ENCODE measurements at regions not wholly inside any gene's neighbourhood (a gene's known extent, or its start where the extent isn't known, plus 50 kb on each side); places are given as distances from the start of the nearest gene placed in this dataset.
"Not testable (repeated sequence)": the region's sequence is repeated elsewhere in the genome, so short reads cannot be mapped to it uniquely, and the experiment has no call there.

- peaks cover 17% of the 10 kb centered on the region; the same call in 1 of the 2 replicates for H3K27me3 ChIP-seq (ENCODE audit: control insufficient read depth, insufficient read depth, low read length)
- no peak overlapping the region for H3K9ac ChIP-seq (ENCODE audit: low read length)
- H3K27ac ChIP-seq (ENCODE audit: low read depth, low read length), result no peak overlapping the region
- no peaks in the 10 kb centered on the region for H3K36me3 ChIP-seq (ENCODE audit: control insufficient read depth, insufficient read depth, low read length)
- H3K4me3 ChIP-seq (ENCODE audit: low read depth, low read length), result no peak overlapping the region
- H3K4me1 ChIP-seq (ENCODE audit: control insufficient read depth, insufficient read depth, low read length), result no peaks in the 10 kb centered on the region
- H3K9me3 ChIP-seq (ENCODE audit: control insufficient read depth, insufficient read depth, low read depth, low read length), result peaks cover 57% of the 10 kb centered on the region
Measured at GRCh38 chr2:89848114-89848513, 1156.6 kb downstream of the RPIA start.

GRCh38 chr2:89848763-89849368 lies 1157.4 kb downstream of the RPIA start:
- Histone ChIP-seq H3K27me3 (ENCODE audit: control insufficient read depth, insufficient read depth, low read length) (peaks cover 17% of the 10 kb centered on the region; the same call in 1 of the 2 replicates), H3K27ac (ENCODE audit: low read depth, low read length) (no peak overlapping the region), H3K36me3 (ENCODE audit: control insufficient read depth, insufficient read depth, low read length) (no peaks in the 10 kb centered on the region), H3K9me3 (ENCODE audit: control insufficient read depth, insufficient read depth, low read depth, low read length) (peaks cover 56% of the 10 kb centered on the region), H3K4me1 (ENCODE audit: control insufficient read depth, insufficient read depth, low read length) (no peaks in the 10 kb centered on the region), H3K4me3 (ENCODE audit: low read depth, low read length) (no peak overlapping the region), H3K9ac (ENCODE audit: low read length) (no peak overlapping the region)

- Histone ChIP-seq H3K27me3 (ENCODE audit: control insufficient read depth, insufficient read depth, low read length) (peaks cover 17% of the 10 kb centered on the region; the same call in 1 of the 2 replicates), H3K27ac (ENCODE audit: low read depth, low read length) (no peak overlapping the region), H3K4me3 (ENCODE audit: low read depth, low read length) (no peak overlapping the region), H3K4me1 (ENCODE audit: control insufficient read depth, insufficient read depth, low read length) (no peaks in the 10 kb centered on the region), H3K9me3 (ENCODE audit: control insufficient read depth, insufficient read depth, low read depth, low read length) (peaks cover 47% of the 10 kb centered on the region; the same call in 1 of the 2 replicates), H3K36me3 (ENCODE audit: control insufficient read depth, insufficient read depth, low read length) (no peaks in the 10 kb centered on the region), H3K9ac (ENCODE audit: low read length) (no peak overlapping the region)
Measured at GRCh38 chr2:89849731-89850130, 1158.3 kb downstream of the RPIA start.

- Histone ChIP-seq H3K27me3 (ENCODE audit: control insufficient read depth, insufficient read depth, low read length) (peaks cover 17% of the 10 kb centered on the region; the same call in 1 of the 2 replicates), H3K9me3 (ENCODE audit: control insufficient read depth, insufficient read depth, low read depth, low read length) (peaks cover 41% of the 10 kb centered on the region; the same call in 1 of the 2 replicates), H3K9ac (ENCODE audit: low read length) (no peak overlapping the region), H3K4me3 (ENCODE audit: low read depth, low read length) (no peak overlapping the region), H3K27ac (ENCODE audit: low read depth, low read length) (no peak overlapping the region), H3K4me1 (ENCODE audit: control insufficient read depth, insufficient read depth, low read length) (no peaks in the 10 kb centered on the region), H3K36me3 (ENCODE audit: control insufficient read depth, insufficient read depth, low read length) (no peaks in the 10 kb centered on the region)
Measured at GRCh38 chr2:89850481-89850880, 1159.0 kb downstream of the RPIA start.

GRCh38 chr2:89850881-89851582 lies 1159.6 kb downstream of the RPIA start:
- Histone ChIP-seq H3K27me3 (ENCODE audit: control insufficient read depth, insufficient read depth, low read length) (peaks cover 17% of the 10 kb centered on the region; the same call in 1 of the 2 replicates), H3K9ac (ENCODE audit: low read length) (no peak overlapping the region), H3K4me1 (ENCODE audit: control insufficient read depth, insufficient read depth, low read length) (no peaks in the 10 kb centered on the region), H3K36me3 (ENCODE audit: control insufficient read depth, insufficient read depth, low read length) (no peaks in the 10 kb centered on the region), H3K27ac (ENCODE audit: low read depth, low read length) (no peak overlapping the region), H3K4me3 (ENCODE audit: low read depth, low read length) (no peak overlapping the region), H3K9me3 (ENCODE audit: control insufficient read depth, insufficient read depth, low read depth, low read length) (peaks cover 35% of the 10 kb centered on the region; the same call in 1 of the 2 replicates)

GRCh38 chr2:89851583-89851905 lies 1160.1 kb downstream of the RPIA start:
- H3K9ac ChIP-seq (ENCODE audit: low read length), result no peak overlapping the region
- peaks cover 35% of the 10 kb centered on the region; the same call in 1 of the 2 replicates for H3K9me3 ChIP-seq (ENCODE audit: control insufficient read depth, insufficient read depth, low read depth, low read length)
- H3K4me1 ChIP-seq (ENCODE audit: control insufficient read depth, insufficient read depth, low read length), result no peaks in the 10 kb centered on the region
- H3K27ac ChIP-seq (ENCODE audit: low read depth, low read length), result no peak overlapping the region
- no peak overlapping the region for H3K4me3 ChIP-seq (ENCODE audit: low read depth, low read length)
- H3K27me3 ChIP-seq (ENCODE audit: control insufficient read depth, insufficient read depth, low read length), result peaks cover 17% of the 10 kb centered on the region; the same call in 1 of the 2 replicates
- H3K36me3 ChIP-seq (ENCODE audit: control insufficient read depth, insufficient read depth, low read length), result no peaks in the 10 kb centered on the region

- H3K9ac ChIP-seq (ENCODE audit: low read length); H3K27ac ChIP-seq (ENCODE audit: low read depth, low read length); H3K36me3 ChIP-seq (ENCODE audit: control insufficient read depth, insufficient read depth, low read length); H3K4me1 ChIP-seq (ENCODE audit: control insufficient read depth, insufficient read depth, low read length); H3K4me3 ChIP-seq (ENCODE audit: low read depth, low read length): not testable (repeated sequence)
- Histone ChIP-seq H3K9me3 (ENCODE audit: control insufficient read depth, insufficient read depth, low read depth, low read length) (peaks cover 26% of the 10 kb centered on the region; the same call in 1 of the 2 replicates), H3K27me3 (ENCODE audit: control insufficient read depth, insufficient read depth, low read length) (peaks cover 11% of the 10 kb centered on the region; the same call in 1 of the 2 replicates)
Measured at GRCh38 chr2:89853427-89853826, 1162.0 kb downstream of the RPIA start.

GRCh38 chr2:89855752-89856151 lies 1164.3 kb downstream of the RPIA start:
- H3K9me3 ChIP-seq (ENCODE audit: control insufficient read depth, insufficient read depth, low read depth, low read length); H3K4me3 ChIP-seq (ENCODE audit: low read depth, low read length); H3K4me1 ChIP-seq (ENCODE audit: control insufficient read depth, insufficient read depth, low read length); H3K27me3 ChIP-seq (ENCODE audit: control insufficient read depth, insufficient read depth, low read length); H3K9ac ChIP-seq (ENCODE audit: low read length); H3K27ac ChIP-seq (ENCODE audit: low read depth, low read length); H3K36me3 ChIP-seq (ENCODE audit: control insufficient read depth, insufficient read depth, low read length): not testable (repeated sequence)

GRCh38 chr2:89856305-89856704 lies 1164.8 kb downstream of the RPIA start:
- not testable (repeated sequence) for H3K4me3 ChIP-seq (ENCODE audit: low read depth, low read length); H3K36me3 ChIP-seq (ENCODE audit: control insufficient read depth, insufficient read depth, low read length); H3K27me3 ChIP-seq (ENCODE audit: control insufficient read depth, insufficient read depth, low read length); H3K9ac ChIP-seq (ENCODE audit: low read length); H3K4me1 ChIP-seq (ENCODE audit: control insufficient read depth, insufficient read depth, low read length); H3K27ac ChIP-seq (ENCODE audit: low read depth, low read length); H3K9me3 ChIP-seq (ENCODE audit: control insufficient read depth, insufficient read depth, low read depth, low read length)

GRCh38 chr2:89862164-89862563 lies 1170.7 kb downstream of the RPIA start:
- H3K27ac ChIP-seq (ENCODE audit: low read depth, low read length); H3K36me3 ChIP-seq (ENCODE audit: control insufficient read depth, insufficient read depth, low read length); H3K4me3 ChIP-seq (ENCODE audit: low read depth, low read length); H3K27me3 ChIP-seq (ENCODE audit: control insufficient read depth, insufficient read depth, low read length); H3K9me3 ChIP-seq (ENCODE audit: control insufficient read depth, insufficient read depth, low read depth, low read length); H3K9ac ChIP-seq (ENCODE audit: low read length); H3K4me1 ChIP-seq (ENCODE audit: control insufficient read depth, insufficient read depth, low read length): not testable (repeated sequence)

- H3K36me3 ChIP-seq (ENCODE audit: control insufficient read depth, insufficient read depth, low read length); H3K27me3 ChIP-seq (ENCODE audit: control insufficient read depth, insufficient read depth, low read length); H3K4me3 ChIP-seq (ENCODE audit: low read depth, low read length); H3K27ac ChIP-seq (ENCODE audit: low read depth, low read length); H3K9ac ChIP-seq (ENCODE audit: low read length); H3K4me1 ChIP-seq (ENCODE audit: control insufficient read depth, insufficient read depth, low read length); H3K9me3 ChIP-seq (ENCODE audit: control insufficient read depth, insufficient read depth, low read depth, low read length): not testable (repeated sequence)
Measured at GRCh38 chr2:89863209-89863608, 1171.7 kb downstream of the RPIA start.

Measured in HUES6 (cell line).